Right lobe of liver (tissue), 6 donors: ENCODE measurements at regions not wholly inside any gene's neighbourhood (a gene's known extent, or its start where the extent isn't known, plus 50 kb on each side); places are given as distances from the start of the nearest gene placed in this dataset.

Experiments
- ATAC-seq, 4 donors: fragments of 200-7000 bp; cut with Tn5 transposase; one replicate each; pipeline ENCODE4 v1.9.1; 2020; ENCODE audit warnings: mild to moderate bottlenecking in 4 of 4, moderate library complexity in 4 of 4
- DNase-seq, 3 donors: peaks; one replicate each; pipeline ENCODE4 v3.0.0-alpha.2; 2020
- H3K27ac ChIP-seq, 3 donors: fragments of 200-600 bp; one replicate each; pipeline ENCODE4 v1.8.0; 2022
- H3K27me3 ChIP-seq, 2 donors: fragments of 200-600 bp; one replicate each; pipeline ENCODE4 v1.8.0; 2022
- H3K36me3 ChIP-seq, 4 donors: fragments of 200-600 bp; sonication (generic) in 1 of 4; one replicate each; pipeline versions ENCODE4 v1.5.1 to v1.8.0; 2017 to 2022; ENCODE audit warnings: control low read depth in 1 of 4
- H3K4me1 ChIP-seq, 4 donors: fragments of 200-600 bp; sonication (generic) in 1 of 4; one replicate each; pipeline versions ENCODE4 v1.5.1 to v1.8.0; 2017 to 2022; ENCODE audit warnings: control low read depth in 1 of 4
- H3K4me3 ChIP-seq, 3 donors: fragments of 200-600 bp; one replicate each; pipeline ENCODE4 v1.8.0; 2022
- H3K9me3 ChIP-seq, 4 donors: fragments of 200-600 bp; sonication (generic) in 1 of 4; one replicate each; pipeline versions ENCODE4 v1.5.1 to v1.8.0; 2017 to 2022; ENCODE audit warnings: control low read depth in 1 of 4
- CTCF ChIP-seq, 4 donors: fragments of 200-600 bp in 3 of 4; fragments of 450-650 bp in 1 of 4; IDR thresholded peaks; one replicate each; pipeline versions ENCODE4 v1.5.1 to v1.8.0; 2016 to 2022; ENCODE audit warnings: antibody characterized with exemption in 4 of 4, mild to moderate bottlenecking in 2 of 4
- POLR2A ChIP-seq: fragments of 450-650 bp; IDR thresholded peaks from one replicate; pipeline ENCODE4 v1.6.1; 2017; ENCODE audit warnings: antibody characterized with exemption, mild to moderate bottlenecking
- WGBS: methylation state at CpG from one replicate; pipeline ENCODE4 v1.1.6; 2018; ENCODE audit warnings: low coverage, low lambda C conversion rate; ENCODE audit not compliant: insufficient coverage; ENCODE audit errors: missing lambda C conversion rate; 5-methylcytosine and 5-hydroxymethylcytosine counted together
- intact Hi-C, 2 donors: fragments of 100-400 bp; cut with DNase I; formaldehyde crosslinking; loops; one replicate each; pipeline versions ENCODE4 v1.11.2 to v1.14.1; 2022
- donor health status: DM: no; HTN: yes; CAD: no.
- donor health status: DM: no; HTN: no; CAD: no.
- donor health status: DM: no; HTN: no; CAD: no.
- donor health status: DM: no; HTN: yes; CAD: no.
- donor health status: DM: no; HTN: yes; CAD: no.

GRCh38 chr10:123470336-123470921 is 195.7 kb upstream of the GPR26 start:
- Histone ChIP-seq H3K27me3 (no peaks in the 10 kb centered on the region), H3K36me3 (no peaks in the 10 kb centered on the region), H3K27ac (no peak overlapping the region), H3K4me3 (no peak overlapping the region), H3K4me1 (no peaks in the 10 kb centered on the region), H3K9me3 (no peaks in the 10 kb centered on the region)
- no peak for DNase-seq
- intact Hi-C loops: no loop called here
- 60% methylated on average over 7 of the region's 7 CpGs for WGBS
- TF ChIP-seq POLR2A: no peak
- TF ChIP-seq CTCF (IDR thresholded peaks at IDR 0.05): no peak
- no peak for ATAC-seq

GRCh38 chr10:123471811-123472210 is 194.3 kb upstream of the GPR26 start:
- no peaks in the 10 kb centered on the region for H3K4me1 ChIP-seq
- no peaks in the 10 kb centered on the region for H3K36me3 ChIP-seq
- H3K27ac ChIP-seq: no peak overlapping the region
- no peak overlapping the region for H3K4me3 ChIP-seq
- H3K9me3 ChIP-seq: no peaks in the 10 kb centered on the region
- TF ChIP-seq POLR2A (no peak), CTCF (IDR thresholded peaks at IDR 0.05) (no peak)
- intact Hi-C loops: no loop called here
- 92% methylated on average over 1 of the region's 1 CpG for WGBS
- no peak for ATAC-seq
- H3K27me3 ChIP-seq: no peaks in the 10 kb centered on the region
- DNase-seq: no peak

GRCh38 chr10:123472606-123473005 is 193.5 kb upstream of the GPR26 start:
- intact Hi-C loops: no loop called here
- Histone ChIP-seq H3K9me3 (no peaks in the 10 kb centered on the region), H3K4me3 (no peak overlapping the region), H3K27ac (no peak overlapping the region), H3K4me1 (peaks cover 0 to 3% (median 1%) of the 10 kb centered on the region in 4 donors), H3K27me3 (no peaks in the 10 kb centered on the region), H3K36me3 (no peaks in the 10 kb centered on the region)
- ATAC-seq (peak in 1 of 4 donors; percentile 22), DNase-seq (no peak)
- no peak for TF ChIP-seq CTCF (IDR thresholded peaks at IDR 0.05)
- TF ChIP-seq POLR2A: no peak
- WGBS: no CpG with 5 or more reads among the region's 9 CpGs

GRCh38 chr10:123474700-123475099 is 191.5 kb upstream of the GPR26 start:
- Histone ChIP-seq H3K36me3 (no peaks in the 10 kb centered on the region), H3K9me3 (no peaks in the 10 kb centered on the region), H3K4me1 (peaks cover 0 to 14% (median 6%) of the 10 kb centered on the region in 4 donors), H3K27me3 (no peaks in the 10 kb centered on the region), H3K4me3 (no peak overlapping the region), H3K27ac (no peak overlapping the region)
- intact Hi-C loops: no loop called here
- DNase-seq: no peak
- ATAC-seq: no peak
- TF ChIP-seq POLR2A: no peak
- TF ChIP-seq CTCF (IDR thresholded peaks at IDR 0.05): no peak
- 50% methylated on average over 2 of the region's 4 CpGs for WGBS

GRCh38 chr10:123475466-123475865 is 190.7 kb upstream of the GPR26 start:
- H3K4me1 ChIP-seq: peaks cover 0 to 14% (median 6%) of the 10 kb centered on the region in 4 donors
- H3K9me3 ChIP-seq: no peaks in the 10 kb centered on the region
- TF ChIP-seq POLR2A (no peak), CTCF (IDR thresholded peaks at IDR 0.05) (no peak)
- H3K4me3 ChIP-seq: no peak overlapping the region
- H3K27ac ChIP-seq: no peak overlapping the region
- ATAC-seq (peak in 1 of 4 donors; percentile 50), DNase-seq (no peak)
- H3K36me3 ChIP-seq: no peaks in the 10 kb centered on the region
- H3K27me3 ChIP-seq: no peaks in the 10 kb centered on the region
- intact Hi-C loops: no loop called here
- WGBS: 15% methylated on average over 2 of the region's 2 CpGs
